ENCODE measurements at regions not wholly inside any gene's neighbourhood (a gene's known extent, or its start where the extent isn't known, plus 50 kb on each side); places are given as distances from the start of the nearest gene placed in this dataset.

DNA sequence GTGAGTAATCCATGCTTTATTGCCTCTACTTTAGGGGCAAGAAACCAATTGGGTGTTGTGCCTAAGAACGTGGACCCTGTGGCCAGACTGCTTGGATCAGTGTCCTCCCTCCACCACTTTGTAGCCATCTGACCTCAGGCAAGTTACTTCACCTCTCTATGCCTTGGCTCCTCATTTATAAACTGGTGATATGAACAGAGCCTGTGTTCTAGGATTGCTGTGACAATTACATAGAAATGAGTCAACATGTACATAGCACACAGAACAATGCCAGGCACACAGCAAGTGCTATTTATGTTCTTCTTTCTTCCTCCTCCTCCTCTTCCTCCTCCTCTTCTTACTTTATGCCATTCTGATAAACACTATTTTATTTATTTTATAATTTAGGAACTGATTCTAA is 339.4 kb downstream of the CD83 start:
- Histone ChIP-seq H2AFZ (ENCODE audit: low read length) (no peak overlapping the region), H3K79me1 (ENCODE audit: low read depth, low read length) (no peaks in the 10 kb centered on the region), H3K36me3 (replicated peaks in 1 of 2; ENCODE audit: control insufficient read depth in 2 of 2, insufficient read depth in 2 of 2, low read length in 2 of 2) (no peaks in the 10 kb centered on the region), H3K18ac (ENCODE audit: low read length) (no peak overlapping the region), H3K23ac (ENCODE audit: low read depth, low read length, poor library complexity) (no peak overlapping the region), H4K91ac (ENCODE audit: low read depth, low read length, poor library complexity) (no peak overlapping the region), H3K4me2 (ENCODE audit: insufficient read depth, low read length, poor library complexity, severe bottlenecking) (no peak overlapping the region), H3K27ac (replicated peaks; ENCODE audit: low read length) (no peak overlapping the region), H3K4me1 (ENCODE audit: control insufficient read depth in 2 of 2, insufficient read depth in 1 of 2, low read depth in 1 of 2, low read length in 2 of 2) (peaks cover 0 to 1% of the 10 kb centered on the region in 2 donors), H2BK15ac (ENCODE audit: low read length) (no peak overlapping the region), H3K14ac (ENCODE audit: low read length) (no peak overlapping the region), H2AK5ac (ENCODE audit: low read depth, low read length) (no peak overlapping the region), H3K27me3 (ENCODE audit: control insufficient read depth in 3 of 3, insufficient read depth in 3 of 3, low read depth in 1 of 3, low read length in 3 of 3) (peaks cover 0 to 22% (median 0%) of the 10 kb centered on the region in 3 experiments), H2BK12ac (ENCODE audit: low read length) (no peak overlapping the region), H3K9ac (ENCODE audit: low read depth, low read length, poor library complexity) (no peak overlapping the region), H3K4me3 (ENCODE audit: low read length in 2 of 2) (no peak overlapping the region), H4K8ac (ENCODE audit: low read depth, low read length) (no peak overlapping the region), H2BK5ac (ENCODE audit: low read length) (no peak overlapping the region), H2BK120ac (ENCODE audit: low read depth, low read length) (no peak overlapping the region), H3K9me3 (replicated peaks in 1 of 2; ENCODE audit: control insufficient read depth in 2 of 2, insufficient read depth in 1 of 2, low read depth in 1 of 2, low read length in 2 of 2) (no peaks in the 10 kb centered on the region), H3K4ac (ENCODE audit: low read length) (no peak overlapping the region)
- no CpG with 5 or more reads among the region's 1 CpG for WGBS, 2 donors (ENCODE audit: extremely low coverage in 2 of 2, insufficient read length in 2 of 2, insufficient replicate concordance in 1 of 2)
- DNase-seq (ENCODE audit: low spot score) = no peak

DNA sequence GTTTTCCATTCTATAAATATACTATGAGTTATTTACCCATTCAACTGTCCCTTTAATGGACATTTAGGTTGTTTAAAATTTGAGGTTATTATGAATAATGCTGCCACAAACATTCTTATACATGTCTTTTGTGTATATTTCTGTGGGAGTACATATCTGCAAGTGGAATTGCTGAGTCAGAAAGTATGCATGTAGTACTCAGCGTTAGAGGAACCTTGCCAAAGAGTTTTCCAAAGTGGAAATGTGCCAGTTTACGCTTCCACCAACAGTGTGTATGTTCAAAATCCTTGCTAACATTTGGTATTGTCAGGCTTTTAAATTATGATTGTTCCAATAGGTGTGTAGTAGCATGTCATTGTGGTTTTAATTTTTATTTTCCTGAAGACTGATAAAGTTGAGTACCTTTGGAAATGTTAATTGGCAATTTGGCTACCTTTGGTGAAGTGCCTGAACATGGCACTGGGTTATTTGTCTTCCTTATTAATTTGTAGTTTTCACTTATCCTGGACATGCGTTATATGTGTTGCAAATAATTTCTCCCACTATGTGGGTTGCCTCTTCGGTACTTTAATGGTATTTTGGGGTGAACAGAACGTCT is 341.2 kb downstream of the CD83 start:
- Histone ChIP-seq H3K9ac (ENCODE audit: low read depth, low read length, poor library complexity) (no peak overlapping the region), H2BK120ac (ENCODE audit: low read depth, low read length) (no peak overlapping the region), H4K8ac (ENCODE audit: low read depth, low read length) (no peak overlapping the region), H2BK5ac (ENCODE audit: low read length) (no peak overlapping the region), H3K9me3 (replicated peaks in 1 of 2; ENCODE audit: control insufficient read depth in 2 of 2, insufficient read depth in 1 of 2, low read depth in 1 of 2, low read length in 2 of 2) (no peaks in the 10 kb centered on the region), H3K23ac (ENCODE audit: low read depth, low read length, poor library complexity) (no peak overlapping the region), H3K4me1 (ENCODE audit: control insufficient read depth in 2 of 2, insufficient read depth in 1 of 2, low read depth in 1 of 2, low read length in 2 of 2) (peaks cover 0 to 1% of the 10 kb centered on the region in 2 donors), H3K36me3 (replicated peaks in 1 of 2; ENCODE audit: control insufficient read depth in 2 of 2, insufficient read depth in 2 of 2, low read length in 2 of 2) (no peaks in the 10 kb centered on the region), H3K4me2 (ENCODE audit: insufficient read depth, low read length, poor library complexity, severe bottlenecking) (no peak overlapping the region), H3K4ac (ENCODE audit: low read length) (no peak overlapping the region), H2AFZ (ENCODE audit: low read length) (no peak overlapping the region), H2BK12ac (ENCODE audit: low read length) (no peak overlapping the region), H4K91ac (ENCODE audit: low read depth, low read length, poor library complexity) (no peak overlapping the region), H3K4me3 (ENCODE audit: low read length in 2 of 2) (no peak overlapping the region), H3K18ac (ENCODE audit: low read length) (no peak overlapping the region), H3K79me1 (ENCODE audit: low read depth, low read length) (no peaks in the 10 kb centered on the region), H3K27ac (replicated peaks; ENCODE audit: low read length) (no peak overlapping the region), H3K14ac (ENCODE audit: low read length) (no peak overlapping the region), H2AK5ac (ENCODE audit: low read depth, low read length) (no peak overlapping the region), H2BK15ac (ENCODE audit: low read length) (no peak overlapping the region), H3K27me3 (ENCODE audit: control insufficient read depth in 3 of 3, insufficient read depth in 3 of 3, low read depth in 1 of 3, low read length in 3 of 3) (peaks cover 0 to 13% (median 0%) of the 10 kb centered on the region in 3 experiments)
- DNase-seq (ENCODE audit: low spot score) = no peak
- no CpG with 5 or more reads among the region's 5 CpGs for WGBS, 2 donors (ENCODE audit: extremely low coverage in 2 of 2, insufficient read length in 2 of 2, insufficient replicate concordance in 1 of 2)

DNA sequence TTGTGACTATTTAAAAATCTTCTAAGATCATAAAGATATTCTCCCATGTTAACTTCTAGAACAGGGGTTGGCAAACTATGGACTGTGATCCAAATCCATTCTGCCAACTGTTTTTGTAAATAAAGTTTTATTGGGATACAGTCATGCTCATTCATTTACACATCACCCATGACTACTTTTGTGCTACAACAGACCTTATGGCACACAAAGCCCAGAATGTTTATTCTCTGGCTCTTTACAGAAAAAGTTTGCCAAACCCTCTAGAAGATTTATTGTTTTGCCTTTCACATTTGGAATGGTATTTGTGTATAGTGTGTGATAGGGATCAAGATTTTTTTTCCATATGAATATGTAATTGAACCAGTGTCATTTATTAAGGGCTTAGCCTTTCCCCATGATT is 341.7 kb downstream of the CD83 start:
- H3K36me3 ChIP-seq (replicated peaks in 1 of 2; ENCODE audit: control insufficient read depth in 2 of 2, insufficient read depth in 2 of 2, low read length in 2 of 2) = no peaks in the 10 kb centered on the region
- no peak overlapping the region for H2AK5ac ChIP-seq (ENCODE audit: low read depth, low read length)
- H3K18ac ChIP-seq (ENCODE audit: low read length) = no peak overlapping the region
- H2AFZ ChIP-seq (ENCODE audit: low read length) = no peak overlapping the region
- H3K4me1 ChIP-seq (ENCODE audit: control insufficient read depth in 2 of 2, insufficient read depth in 1 of 2, low read depth in 1 of 2, low read length in 2 of 2) = peaks cover 0 to 1% of the 10 kb centered on the region in 2 donors
- DNase-seq (ENCODE audit: low spot score) = no peak
- H2BK5ac ChIP-seq (ENCODE audit: low read length) = no peak overlapping the region
- peaks cover 0 to 13% (median 0%) of the 10 kb centered on the region in 3 experiments for H3K27me3 ChIP-seq (ENCODE audit: control insufficient read depth in 3 of 3, insufficient read depth in 3 of 3, low read depth in 1 of 3, low read length in 3 of 3)
- no peak overlapping the region for H2BK15ac ChIP-seq (ENCODE audit: low read length)
- no peak overlapping the region for H3K23ac ChIP-seq (ENCODE audit: low read depth, low read length, poor library complexity)
- H3K79me1 ChIP-seq (ENCODE audit: low read depth, low read length) = no peaks in the 10 kb centered on the region
- H3K9ac ChIP-seq (ENCODE audit: low read depth, low read length, poor library complexity) = no peak overlapping the region
- no peak overlapping the region for H3K4ac ChIP-seq (ENCODE audit: low read length)
- H3K27ac ChIP-seq (replicated peaks; ENCODE audit: low read length) = no peak overlapping the region
- no peaks in the 10 kb centered on the region for H3K9me3 ChIP-seq (replicated peaks in 1 of 2; ENCODE audit: control insufficient read depth in 2 of 2, insufficient read depth in 1 of 2, low read depth in 1 of 2, low read length in 2 of 2)
- no peak overlapping the region for H4K91ac ChIP-seq (ENCODE audit: low read depth, low read length, poor library complexity)
- no peak overlapping the region for H3K4me3 ChIP-seq (ENCODE audit: low read length in 2 of 2)
- H2BK12ac ChIP-seq (ENCODE audit: low read length) = no peak overlapping the region
- H3K4me2 ChIP-seq (ENCODE audit: insufficient read depth, low read length, poor library complexity, severe bottlenecking) = no peak overlapping the region
- no peak overlapping the region for H3K14ac ChIP-seq (ENCODE audit: low read length)
- H2BK120ac ChIP-seq (ENCODE audit: low read depth, low read length) = no peak overlapping the region
- no peak overlapping the region for H4K8ac ChIP-seq (ENCODE audit: low read depth, low read length)

DNA sequence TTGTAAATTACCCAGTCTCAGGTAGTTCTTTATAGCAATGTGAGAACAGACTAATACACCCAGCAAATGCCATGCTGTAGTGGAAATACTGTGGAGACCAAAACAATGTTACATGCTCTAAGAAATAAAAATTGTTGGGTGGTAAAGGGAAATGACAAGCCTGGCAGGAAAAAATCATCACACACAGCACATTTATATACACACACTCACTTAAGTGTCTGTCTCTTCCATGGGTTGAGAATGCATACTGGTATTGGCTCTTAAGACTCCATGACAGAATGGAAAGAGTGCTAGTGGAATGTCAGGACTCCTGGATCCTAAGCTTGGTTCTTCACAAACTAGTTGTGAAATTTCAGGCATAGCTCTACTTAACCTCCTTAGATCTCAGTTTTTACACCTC is 343.0 kb downstream of the CD83 start:
- no peak overlapping the region for H2BK5ac ChIP-seq (ENCODE audit: low read length)
- H2AFZ ChIP-seq (ENCODE audit: low read length) = no peak overlapping the region
- H3K9ac ChIP-seq (ENCODE audit: low read depth, low read length, poor library complexity) = no peak overlapping the region
- H3K4me1 ChIP-seq (ENCODE audit: control insufficient read depth in 2 of 2, insufficient read depth in 1 of 2, low read depth in 1 of 2, low read length in 2 of 2) = peaks cover 0 to 1% of the 10 kb centered on the region in 2 donors
- no peak overlapping the region for H3K23ac ChIP-seq (ENCODE audit: low read depth, low read length, poor library complexity)
- H3K4ac ChIP-seq (ENCODE audit: low read length) = no peak overlapping the region
- H2BK120ac ChIP-seq (ENCODE audit: low read depth, low read length) = no peak overlapping the region
- H3K9me3 ChIP-seq (replicated peaks in 1 of 2; ENCODE audit: control insufficient read depth in 2 of 2, insufficient read depth in 1 of 2, low read depth in 1 of 2, low read length in 2 of 2) = peaks cover 0 to 1% of the 10 kb centered on the region in 2 donors
- H3K14ac ChIP-seq (ENCODE audit: low read length) = no peak overlapping the region
- peaks cover 0 to 11% (median 0%) of the 10 kb centered on the region in 3 experiments for H3K27me3 ChIP-seq (ENCODE audit: control insufficient read depth in 3 of 3, insufficient read depth in 3 of 3, low read depth in 1 of 3, low read length in 3 of 3)
- H3K27ac ChIP-seq (replicated peaks; ENCODE audit: low read length) = no peak overlapping the region
- H2BK15ac ChIP-seq (ENCODE audit: low read length) = no peak overlapping the region
- no peak for DNase-seq (ENCODE audit: low spot score)
- H4K8ac ChIP-seq (ENCODE audit: low read depth, low read length) = no peak overlapping the region
- no peak overlapping the region for H3K4me2 ChIP-seq (ENCODE audit: insufficient read depth, low read length, poor library complexity, severe bottlenecking)
- H4K91ac ChIP-seq (ENCODE audit: low read depth, low read length, poor library complexity) = no peak overlapping the region
- H3K79me1 ChIP-seq (ENCODE audit: low read depth, low read length) = no peaks in the 10 kb centered on the region
- no peaks in the 10 kb centered on the region for H3K36me3 ChIP-seq (replicated peaks in 1 of 2; ENCODE audit: control insufficient read depth in 2 of 2, insufficient read depth in 2 of 2, low read length in 2 of 2)
- no peak overlapping the region for H2BK12ac ChIP-seq (ENCODE audit: low read length)
- H3K18ac ChIP-seq (ENCODE audit: low read length) = no peak overlapping the region
- no peak overlapping the region for H2AK5ac ChIP-seq (ENCODE audit: low read depth, low read length)
- H3K4me3 ChIP-seq (ENCODE audit: low read length in 2 of 2) = no peak overlapping the region
